GM19193 (cell line): ENCODE measurements at regions not wholly inside any gene's neighbourhood (a gene's known extent, or its start where the extent isn't known, plus 50 kb on each side); places are given as distances from the start of the nearest gene placed in this dataset.

ENCODE experiments used
- POLR2A ChIP-seq: IDR thresholded peaks from 4 replicates; pipeline ENCODE4 v1.6.1; 2011; ENCODE audit not compliant: insufficient read depth, insufficient read length; ENCODE audit errors: extremely low read depth

- TF ChIP-seq POLR2A = no peak
These were observed 210.3 kb upstream of the WSB1 start for GRCh38 chr17:27083408-27084185.

GRCh38 chr17:27085517-27085916, 208.4 kb upstream of the WSB1 start:
- TF ChIP-seq POLR2A = no peak

GRCh38 chr17:27086526-27086925, 207.4 kb upstream of the WSB1 start:
- no peak for TF ChIP-seq POLR2A

GRCh38 chr17:27087935-27088766, 205.8 kb upstream of the WSB1 start:
- no peak for TF ChIP-seq POLR2A

GRCh38 chr17:27088767-27089078, 205.2 kb upstream of the WSB1 start:
- TF ChIP-seq POLR2A = no peak

GRCh38 chr17:27089929-27090247, 204.0 kb upstream of the WSB1 start:
- TF ChIP-seq POLR2A = no peak

- no peak for TF ChIP-seq POLR2A
These were observed 202.8 kb upstream of the WSB1 start for GRCh38 chr17:27091043-27091497.

GRCh38 chr17:27105636-27106035, 188.3 kb upstream of the WSB1 start:
- TF ChIP-seq POLR2A = no peak

- TF ChIP-seq POLR2A = no peak
These were observed 187.4 kb upstream of the WSB1 start for GRCh38 chr17:27106347-27106981.

- TF ChIP-seq POLR2A = no peak
These were observed 186.9 kb upstream of the WSB1 start for GRCh38 chr17:27106982-27107360.

- no peak for TF ChIP-seq POLR2A
These were observed 184.6 kb upstream of the WSB1 start for GRCh38 chr17:27109346-27109745.

- TF ChIP-seq POLR2A = no peak
These were observed 140.9 kb upstream of the WSB1 start for GRCh38 chr17:27153005-27153404.

- no peak for TF ChIP-seq POLR2A
These were observed 138.0 kb upstream of the WSB1 start for GRCh38 chr17:27155866-27156265.

- TF ChIP-seq POLR2A = no peak
These were observed 136.6 kb upstream of the WSB1 start for GRCh38 chr17:27157297-27157696.

- no peak for TF ChIP-seq POLR2A
These were observed 136.0 kb upstream of the WSB1 start for GRCh38 chr17:27157898-27158297.

- TF ChIP-seq POLR2A = no peak
These were observed 135.5 kb upstream of the WSB1 start for GRCh38 chr17:27158382-27158781.
